ENCODE measurements at regions not wholly inside any gene's neighbourhood (a gene's known extent, or its start where the extent isn't known, plus 50 kb on each side); places are given as distances from the start of the nearest gene placed in this dataset.
A peak's percentile ranks its signal among the peaks of the same experiment; 100 is the strongest.

DNA sequence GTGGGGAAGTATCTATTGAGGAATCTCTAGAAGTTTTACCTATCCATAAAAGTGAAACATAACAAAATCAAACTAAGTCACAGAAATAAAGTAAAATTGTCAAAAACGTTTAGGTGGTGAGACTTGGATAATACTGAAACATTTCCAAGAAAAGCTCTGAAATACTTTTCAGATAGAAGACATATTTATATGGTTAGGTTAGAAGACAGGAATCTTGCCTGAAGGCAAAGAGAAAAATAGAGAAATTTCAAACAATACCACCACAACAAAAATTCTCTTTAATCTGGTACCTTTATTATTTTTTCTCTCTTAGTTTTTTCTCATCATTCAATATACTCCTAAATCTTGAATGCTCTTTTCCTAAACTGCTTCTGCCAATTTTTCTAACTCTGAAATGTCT lies 222.7 kb upstream of the PLSCR5 start:
- DNase-seq, result no peak

DNA sequence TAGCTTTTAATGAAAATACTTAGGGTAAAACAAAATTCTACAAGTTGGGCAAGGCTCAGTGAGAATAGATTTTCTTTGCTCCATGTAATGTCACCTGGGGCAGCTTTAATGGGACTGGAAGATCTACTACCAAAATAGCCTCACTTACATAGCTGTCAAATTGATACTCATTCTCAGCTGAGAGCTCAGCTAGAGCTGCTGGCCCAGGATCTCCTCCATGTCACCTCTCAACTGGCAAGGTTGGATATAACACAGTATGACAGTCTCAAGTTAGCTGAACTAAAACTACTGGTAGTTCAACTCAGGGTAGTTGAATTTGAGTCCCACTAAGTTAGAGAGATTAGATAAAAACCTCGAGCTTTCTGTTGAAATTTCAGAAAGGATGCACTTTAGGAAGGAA lies 218.5 kb upstream of the PLSCR5 start:
- no peak for DNase-seq

DNA sequence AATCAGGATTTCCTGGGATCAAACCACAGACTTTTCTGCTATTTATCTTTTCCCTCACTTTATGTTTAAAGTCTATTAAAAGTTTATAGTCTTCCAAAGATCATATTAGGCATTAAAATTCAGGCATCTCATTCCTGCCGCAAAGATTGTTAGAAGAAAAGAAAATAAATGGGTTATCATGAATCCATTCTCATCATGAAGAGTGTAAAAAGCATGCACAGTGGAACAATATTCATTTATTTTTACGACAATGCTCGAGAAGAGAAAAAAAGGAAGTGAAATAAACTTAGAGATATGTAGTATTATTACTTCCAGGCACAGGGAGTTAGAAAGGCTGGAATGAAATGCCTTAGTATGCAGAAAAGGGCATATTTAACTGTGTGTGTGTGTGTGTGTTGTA lies 213.7 kb upstream of the PLSCR5 start:
- no peak for DNase-seq

DNA sequence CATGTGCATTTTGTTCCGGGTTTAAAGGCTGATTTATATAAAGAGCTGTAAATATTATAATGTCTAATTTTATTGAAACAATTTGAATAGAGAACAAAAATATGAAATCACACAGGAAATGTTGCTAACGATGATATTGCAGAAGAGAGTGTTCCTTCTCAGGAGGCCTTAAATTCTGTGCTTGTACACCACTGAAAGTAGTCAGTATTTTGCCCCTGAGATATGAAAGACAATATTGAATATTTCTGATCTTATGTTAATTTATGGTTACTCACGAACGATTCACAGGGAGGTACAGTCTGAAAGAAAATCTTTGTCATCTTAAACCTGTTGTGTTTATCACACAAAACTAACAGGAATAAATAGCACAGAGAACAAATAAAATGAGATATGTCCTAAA lies 213.2 kb upstream of the PLSCR5 start:
- no peak for DNase-seq

DNA sequence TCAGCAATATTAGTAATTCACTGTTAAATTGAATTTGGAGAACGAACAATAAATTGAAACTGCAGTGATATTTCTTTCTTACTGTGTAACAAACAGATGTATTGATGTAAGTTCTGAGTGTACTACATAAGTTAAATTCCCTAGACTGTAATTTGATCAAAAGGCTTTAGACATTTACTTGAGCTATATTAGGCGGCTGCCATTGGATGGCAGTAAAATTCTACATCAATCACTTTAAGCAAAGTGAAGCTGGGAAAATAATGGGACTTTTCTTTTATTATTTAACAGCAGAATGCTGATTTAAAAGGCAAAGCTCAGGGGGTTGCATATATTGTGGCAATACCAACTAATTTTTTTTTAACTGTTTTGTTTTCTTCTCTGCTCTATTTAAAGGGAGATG lies 212.6 kb upstream of the PLSCR5 start:
- DNase-seq, result no peak

DNA sequence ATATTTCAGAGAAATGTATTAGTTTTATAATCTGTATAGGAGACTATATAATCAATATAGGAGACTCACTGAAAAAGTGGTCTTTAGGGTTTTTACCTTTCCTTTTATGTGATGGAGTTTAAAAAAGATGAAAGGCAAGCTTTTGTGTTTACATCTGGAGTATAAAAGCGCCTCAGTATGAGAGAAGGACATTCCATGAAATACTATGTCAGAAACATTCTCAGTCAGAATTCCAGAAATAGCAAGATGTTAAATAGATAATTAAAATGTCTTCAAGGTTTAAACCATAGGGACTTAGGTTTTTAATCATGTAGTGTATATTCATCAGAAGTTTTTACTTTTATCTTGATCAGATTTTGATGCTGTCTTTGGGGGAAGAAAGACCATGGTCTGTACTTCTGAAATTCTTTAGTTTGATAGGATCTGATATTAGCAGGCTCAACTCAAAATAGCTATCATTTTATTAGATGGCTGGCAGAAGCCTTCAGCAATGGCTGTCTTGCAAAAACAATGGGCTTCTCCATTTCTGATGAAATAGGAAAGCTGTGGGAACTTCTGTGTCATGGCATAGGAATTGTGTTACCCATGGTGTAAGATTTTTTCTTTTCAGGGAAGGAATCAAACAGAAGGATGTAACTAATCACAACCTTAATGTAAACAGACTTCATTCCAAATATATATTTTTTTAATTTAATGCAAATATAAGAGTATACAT lies 209.6 kb upstream of the PLSCR5 start:
- no peak for DNase-seq

DNA sequence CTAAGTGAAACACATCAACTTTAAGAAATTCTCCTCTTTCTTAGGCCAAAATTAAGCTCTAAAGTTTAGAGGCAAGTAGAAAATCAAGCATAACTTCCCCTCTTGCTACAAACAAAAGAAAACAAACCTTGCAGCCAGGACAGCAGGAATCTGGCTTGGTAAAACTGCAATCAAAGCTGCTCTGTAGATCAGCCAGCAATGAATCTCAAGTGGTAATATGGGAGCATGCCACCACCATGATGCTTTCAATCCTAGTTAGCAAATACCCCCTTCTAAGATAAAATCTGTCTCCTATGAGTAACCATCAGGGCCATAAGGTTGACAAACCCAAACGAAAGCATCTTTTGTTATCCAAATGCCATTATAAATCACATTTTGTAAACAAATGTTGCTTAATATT lies 208.3 kb upstream of the PLSCR5 start:
- DNase-seq, result no peak

DNA sequence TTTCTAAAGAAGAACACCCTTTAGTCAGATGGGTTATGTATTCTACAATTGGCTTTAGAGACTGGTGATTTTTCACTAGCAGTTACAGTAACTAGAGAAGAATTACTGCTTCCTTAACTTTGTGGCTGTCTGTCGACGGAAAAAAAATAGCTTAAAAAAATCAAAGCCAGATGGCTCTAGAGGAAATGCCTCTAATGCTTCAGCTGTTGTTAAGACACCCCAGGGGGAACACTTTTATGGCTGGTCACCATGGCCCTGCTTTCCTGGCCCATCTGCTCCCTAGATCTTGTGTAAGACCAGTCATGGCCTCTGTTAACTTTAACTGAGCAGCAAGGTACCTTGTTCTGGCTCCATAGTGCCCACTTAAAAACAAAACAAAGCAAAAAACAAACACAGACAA lies 198.6 kb upstream of the PLSCR5 start:
- peak; percentile 19 for DNase-seq

DNA sequence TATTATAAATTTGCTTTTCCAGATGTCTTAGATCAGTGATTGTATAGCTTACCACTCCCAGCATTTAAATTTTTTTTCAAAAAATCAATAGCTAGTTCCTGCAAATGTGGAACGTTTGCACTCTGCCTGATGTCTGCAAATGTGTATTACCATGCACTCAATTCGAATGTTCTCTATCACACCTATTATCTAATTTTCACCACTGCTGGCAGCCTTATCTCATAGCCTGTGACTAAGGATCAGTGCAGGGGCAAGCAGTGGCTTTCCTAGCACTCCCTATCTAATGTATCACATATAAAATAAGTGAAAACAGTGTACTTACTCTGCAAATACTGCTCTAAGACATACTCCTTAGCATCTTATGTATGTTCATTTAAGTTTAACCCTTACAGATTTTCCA lies 196.3 kb upstream of the PLSCR5 start:
- no peak for DNase-seq

DNA sequence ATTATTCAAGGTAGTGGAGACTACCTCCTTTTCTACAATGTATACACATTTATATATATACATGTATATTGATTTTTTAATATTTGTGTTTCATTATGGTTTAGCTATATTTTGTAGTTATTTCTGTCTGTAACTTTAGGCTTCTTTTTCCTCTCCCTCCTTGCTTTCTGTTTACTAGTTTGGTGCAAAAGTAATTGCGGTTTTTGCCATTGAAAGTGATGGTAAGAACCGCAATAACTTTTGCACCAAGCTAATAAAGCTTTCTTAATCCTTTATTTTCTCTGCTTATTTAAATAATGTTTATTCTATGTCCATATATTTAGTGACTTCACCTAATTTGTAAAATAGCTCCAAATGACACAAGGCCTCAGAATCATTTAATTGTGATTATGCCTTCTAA lies 195.3 kb upstream of the PLSCR5 start:
- no peak for DNase-seq

DNA sequence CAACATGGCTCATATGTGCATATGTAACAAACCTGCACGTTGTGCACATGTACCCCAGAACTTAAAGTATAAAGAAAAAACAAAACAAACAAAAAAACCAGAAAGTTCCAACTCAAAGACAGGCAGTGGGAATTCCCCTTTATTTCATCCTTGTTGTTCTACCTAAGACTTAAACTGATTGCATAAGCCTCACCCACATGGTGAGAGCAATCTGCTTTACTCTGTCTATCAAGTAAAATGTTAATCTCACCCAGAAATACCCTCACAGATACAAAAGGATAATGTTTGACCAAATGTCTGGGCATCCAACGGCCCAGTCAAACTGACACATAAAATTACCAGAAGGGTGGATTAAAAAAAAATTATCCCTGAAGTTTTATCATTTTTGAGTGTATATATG lies 190.9 kb upstream of the PLSCR5 start:
- no peak for DNase-seq

DNA sequence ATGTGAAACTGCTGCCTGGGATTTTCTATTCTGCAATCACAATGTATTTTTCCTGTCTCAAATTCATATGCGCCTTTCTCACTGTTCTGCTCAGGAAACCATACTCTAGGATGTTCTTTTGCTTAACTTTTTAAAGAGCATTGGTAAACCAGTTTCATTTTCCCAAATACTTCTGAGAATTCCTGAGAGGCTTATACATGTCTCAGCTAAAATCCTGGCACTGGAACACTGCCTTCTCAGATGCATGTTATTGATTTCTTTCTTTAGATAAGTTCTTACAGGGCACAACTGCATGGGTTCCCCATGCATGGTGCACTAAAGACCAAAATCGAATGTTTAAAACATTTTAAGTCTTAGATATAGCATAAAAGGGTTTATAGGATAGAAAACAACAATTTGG lies 178.3 kb upstream of the PLSCR5 start:
- DNase-seq, result no peak

DNA sequence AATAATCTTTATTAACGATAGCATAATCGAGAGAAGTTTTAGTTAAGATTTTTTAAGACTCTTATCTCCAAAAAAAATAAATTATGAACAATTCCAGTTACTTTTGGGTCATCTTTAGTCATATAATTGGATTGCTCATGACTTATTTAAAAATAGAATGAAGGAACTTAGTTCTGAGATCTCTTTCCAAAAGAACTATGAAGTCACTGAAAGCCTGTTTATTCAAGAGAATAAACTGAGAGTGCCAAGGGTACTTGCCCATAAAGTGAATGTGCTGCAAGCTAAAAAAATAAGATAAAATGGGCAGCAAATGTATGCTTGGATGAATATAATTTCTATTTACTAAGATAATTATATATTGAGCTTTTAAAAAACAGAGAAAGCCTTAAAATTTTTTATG lies 176.5 kb upstream of the PLSCR5 start:
- DNase-seq, result no peak

DNA sequence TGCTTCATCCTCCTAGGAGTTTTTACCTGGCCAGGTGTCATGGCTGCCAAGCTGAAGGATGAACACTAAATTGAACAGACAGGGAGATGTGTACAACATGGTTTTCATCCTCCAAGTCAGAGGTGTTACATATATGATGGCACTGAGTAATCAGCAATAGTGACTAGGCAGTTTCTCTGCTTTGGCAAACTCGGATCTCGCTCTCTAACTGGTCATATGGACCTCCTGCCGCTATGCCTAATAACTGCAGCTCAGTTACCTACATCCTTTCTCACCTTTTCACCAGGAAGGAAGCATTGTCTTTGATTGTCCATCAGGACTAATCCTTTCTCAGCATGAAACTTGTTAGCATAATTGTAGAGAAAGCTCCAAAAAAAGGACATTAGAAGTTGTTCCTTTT lies 175.9 kb upstream of the PLSCR5 start:
- DNase-seq, result no peak

DNA sequence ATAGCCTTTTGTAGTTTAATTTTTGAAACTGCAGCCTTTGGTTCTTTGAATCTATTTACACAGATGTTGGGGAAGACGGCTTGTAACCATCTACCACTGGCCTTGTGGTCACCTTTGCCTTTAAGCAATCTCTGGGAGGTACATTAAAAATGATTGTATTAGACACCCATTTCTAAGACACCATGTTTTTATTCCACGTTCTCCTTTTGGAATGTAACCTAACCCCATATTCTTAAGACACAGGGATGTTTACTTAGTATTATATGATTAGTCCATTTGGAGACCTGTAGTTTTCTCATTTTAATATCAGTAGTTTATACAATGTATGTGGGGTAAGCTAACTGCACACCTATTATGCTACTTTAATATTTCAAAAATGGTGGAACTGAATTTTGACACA lies 175.1 kb upstream of the PLSCR5 start:
- DNase-seq, result no peak

DNA sequence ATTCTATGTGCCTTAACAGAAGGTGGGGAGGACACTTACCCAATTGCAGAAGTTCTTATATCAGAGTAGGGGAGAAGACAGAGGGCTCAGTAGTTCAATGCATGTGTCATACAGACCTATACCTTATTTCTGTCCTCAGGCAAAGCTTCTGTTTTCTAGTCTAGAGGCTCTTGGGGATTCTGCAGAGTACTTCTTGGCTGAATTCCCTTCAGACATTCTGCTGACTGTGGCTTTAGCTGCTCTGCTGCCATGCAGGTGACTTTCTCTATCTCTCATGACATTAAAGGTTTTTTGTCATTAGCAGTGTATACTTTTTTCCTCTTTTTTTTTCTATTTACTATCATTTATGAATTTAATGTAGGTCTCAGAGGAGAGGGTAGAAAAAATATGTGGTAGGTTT lies 172.8 kb upstream of the PLSCR5 start:
- DNase-seq, result no peak

DNA sequence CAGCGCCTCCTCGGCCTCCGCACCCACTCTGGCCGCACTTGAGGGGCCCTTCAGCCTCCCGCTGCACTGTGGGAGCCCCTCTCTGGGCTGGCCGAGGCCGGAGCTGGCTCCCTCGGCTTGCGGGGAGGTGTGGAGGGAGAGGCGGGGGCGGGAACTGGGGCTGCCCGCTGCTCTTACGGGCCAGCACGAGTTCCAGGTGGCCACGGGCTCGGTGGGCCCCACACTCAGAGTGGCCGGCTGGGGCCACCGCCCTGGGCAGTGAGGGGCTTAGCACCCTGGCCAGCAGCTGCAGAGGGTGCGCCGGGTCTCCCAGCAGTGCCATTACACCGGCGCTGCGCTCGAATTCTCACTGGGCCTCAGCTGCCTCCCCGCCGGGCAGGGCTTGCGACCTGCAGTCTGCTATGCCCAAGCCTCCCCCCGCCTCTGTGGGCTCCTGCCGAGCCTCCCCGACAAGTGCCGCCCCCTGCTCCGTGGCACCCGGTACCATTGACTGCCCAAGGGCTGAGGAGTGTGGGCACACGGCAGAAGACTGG lies 167.1 kb upstream of the PLSCR5 start:
- DNase-seq, result no peak

DNA sequence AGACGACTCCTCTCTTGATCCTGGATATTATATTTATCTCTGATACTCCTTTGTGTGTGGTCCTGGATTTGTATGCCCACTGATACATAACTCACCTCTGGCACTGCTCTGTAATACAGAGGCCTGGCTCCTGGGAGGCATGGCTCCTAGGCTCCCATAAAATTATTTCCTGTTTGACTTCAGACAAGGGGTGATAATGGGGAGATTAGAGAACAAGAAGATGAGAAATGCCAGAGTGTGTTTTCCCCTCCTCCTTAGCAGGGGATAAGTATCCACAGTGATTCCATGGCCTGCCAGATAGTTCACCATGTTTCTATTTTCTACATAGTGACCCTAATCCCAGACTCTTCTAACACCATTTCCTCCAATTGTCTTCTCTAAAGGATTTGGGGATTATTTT lies 165.7 kb upstream of the PLSCR5 start:
- no peak for DNase-seq

DNA sequence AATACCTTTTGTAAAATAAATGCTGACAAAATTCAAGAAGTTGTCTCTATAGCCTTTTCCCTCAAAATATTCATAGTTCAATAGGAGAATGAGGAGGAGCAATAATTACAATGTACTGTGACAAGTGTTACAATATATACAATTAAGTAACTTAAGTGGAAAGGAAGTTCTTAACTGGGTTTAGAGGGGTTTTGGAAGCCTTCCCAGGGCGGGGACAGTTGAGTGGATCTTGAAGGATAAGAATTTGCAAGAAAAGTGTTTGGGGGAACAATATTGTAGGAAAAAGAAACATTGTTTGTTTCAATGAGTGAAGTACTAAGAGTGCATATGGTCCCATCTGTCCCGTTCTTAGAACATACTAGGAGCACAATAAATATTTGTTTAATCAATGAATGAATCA lies 165.2 kb upstream of the PLSCR5 start:
- DNase-seq, result no peak

DNA sequence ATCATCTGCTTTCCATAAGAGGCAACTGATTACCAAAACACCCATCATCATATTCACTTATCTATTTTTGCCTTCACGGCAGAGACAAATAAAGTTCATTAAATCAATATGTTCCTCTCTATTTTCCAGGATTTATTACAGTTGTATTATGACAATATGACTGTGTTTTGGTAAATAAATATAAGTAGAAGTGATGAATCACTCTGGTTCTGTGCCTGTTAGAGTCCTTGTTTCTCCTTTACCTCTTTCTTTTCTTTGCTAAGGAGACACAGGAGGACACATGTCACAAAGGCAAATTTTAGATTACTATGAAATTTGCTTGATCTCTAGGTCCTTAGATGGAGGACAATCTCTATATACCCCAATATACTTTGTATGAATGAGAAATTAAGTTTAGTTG lies 152.6 kb upstream of the PLSCR5 start:
- DNase-seq, result no peak

DNA sequence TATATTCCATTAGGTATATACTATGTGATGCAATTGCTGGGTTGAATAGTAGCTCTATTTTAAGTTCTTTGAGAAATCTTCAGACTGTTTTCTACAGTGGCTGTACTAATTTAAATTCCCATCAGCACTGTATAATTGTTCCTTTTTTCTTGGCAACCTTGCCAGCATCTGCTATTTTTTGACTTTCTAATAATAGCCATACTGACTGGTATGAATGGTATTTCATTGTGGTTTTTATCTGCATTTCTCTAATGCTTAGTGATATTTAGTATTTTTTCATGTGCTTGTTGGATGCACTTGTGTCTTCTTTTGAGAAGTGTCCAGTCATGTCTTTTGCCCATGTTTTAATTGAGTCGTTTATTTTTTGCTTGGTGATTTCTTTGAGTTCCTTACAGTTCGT lies 145.1 kb upstream of the PLSCR5 start:
- no peak for DNase-seq

DNA sequence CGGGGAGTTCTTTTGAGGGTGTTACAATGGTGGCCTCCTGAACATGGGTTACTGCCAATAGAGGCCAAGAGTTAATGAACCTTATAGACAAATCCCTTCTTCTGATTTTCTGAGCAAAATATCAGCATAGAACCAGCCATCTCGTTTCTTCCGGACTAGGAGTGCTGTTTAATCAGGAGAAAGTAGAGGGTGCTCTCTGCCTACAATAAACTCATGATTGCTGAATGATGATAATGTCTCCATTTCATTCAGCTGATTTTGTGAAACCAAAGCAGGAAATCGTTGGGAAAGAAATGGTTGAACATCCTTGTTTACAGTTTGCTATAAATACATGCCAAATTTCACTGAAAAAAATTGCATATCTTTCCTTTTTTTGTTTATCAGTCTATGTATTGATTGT lies 142.8 kb upstream of the PLSCR5 start:
- DNase-seq, result no peak

DNA sequence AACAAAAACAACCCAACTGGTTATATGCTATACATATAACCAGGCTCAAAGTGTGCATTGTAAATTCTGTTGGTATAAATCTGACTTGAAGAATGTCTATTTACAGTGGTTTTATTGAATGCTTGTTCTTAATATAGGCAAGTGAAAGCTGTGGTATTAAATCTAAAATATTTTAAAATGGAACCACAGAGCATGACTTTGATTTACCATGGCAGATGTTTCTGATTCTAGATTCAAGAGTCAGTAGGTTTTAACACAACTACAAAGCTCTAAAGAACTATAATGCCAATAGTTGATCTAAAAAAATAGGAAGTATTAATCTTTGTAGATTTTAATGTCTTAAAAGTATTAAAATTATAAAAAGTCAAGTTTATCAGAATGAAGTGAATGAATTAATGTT lies 141.9 kb upstream of the PLSCR5 start:
- DNase-seq, result no peak

DNA sequence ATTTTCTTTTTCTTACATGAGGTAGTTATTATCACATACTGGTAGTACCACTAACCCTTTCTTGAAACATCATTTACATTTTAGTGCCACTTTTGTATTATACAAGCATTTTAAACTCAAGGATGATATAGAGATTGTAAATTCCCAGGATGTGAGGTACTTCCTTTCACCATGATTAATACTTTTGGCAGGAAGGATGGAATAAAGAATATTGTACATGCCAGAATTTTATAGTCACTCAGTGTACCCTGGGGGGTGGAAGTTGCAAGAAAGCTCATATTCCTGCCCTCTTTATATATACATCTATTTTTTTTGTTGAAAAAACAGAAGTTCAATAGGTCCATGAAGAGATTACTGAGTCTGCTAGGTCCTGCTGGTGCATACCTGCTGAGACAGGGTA lies 141.0 kb upstream of the PLSCR5 start:
- DNase-seq, result no peak

DNA sequence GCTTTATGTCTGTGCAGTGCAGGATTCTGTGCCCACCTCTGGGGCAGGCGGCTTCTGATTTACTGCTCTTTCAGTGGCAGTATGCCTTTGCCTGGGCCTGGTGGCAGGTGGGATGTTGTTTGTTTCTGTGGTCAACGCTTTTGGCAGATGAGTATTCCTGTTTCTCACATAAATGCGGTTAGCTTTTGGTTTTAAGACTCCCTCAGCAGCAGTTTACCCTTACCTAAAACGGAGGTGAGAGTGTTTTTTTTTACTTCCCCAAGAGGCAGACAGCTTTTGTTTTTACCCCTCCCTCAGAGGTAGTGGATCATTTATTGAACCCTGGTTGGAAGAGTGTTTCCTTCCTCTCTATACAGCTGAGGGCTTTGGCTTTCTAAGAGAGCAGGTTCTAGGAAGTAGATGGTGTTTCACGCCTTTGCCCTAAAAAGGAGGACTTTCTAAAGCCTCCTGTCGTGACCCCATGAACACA lies 134.1 kb upstream of the PLSCR5 start:
- no peak for DNase-seq
